ENCODE measurements at regions not wholly inside any gene's neighbourhood (a gene's known extent, or its start where the extent isn't known, plus 50 kb on each side); places are given as distances from the start of the nearest gene placed in this dataset.
"Not testable (repeated sequence)": the region's sequence is repeated elsewhere in the genome, so short reads cannot be mapped to it uniquely, and the experiment has no call there.

- intact Hi-C loops (cut with micrococcal nuclease), result no loop called here
- no peak for DNase-seq
- ATAC-seq, result no peak
Observed at GRCh38 chr4:188620608-188621007, 481.4 kb downstream of the TRIML1 start.

GRCh38 chr4:188623314-188623854, 484.1 kb downstream of the TRIML1 start:
- ATAC-seq, result no peak
- intact Hi-C loops (cut with micrococcal nuclease), result no loop called here
- no peak for DNase-seq

- ATAC-seq (no peak), DNase-seq (no peak)
- intact Hi-C loops (cut with micrococcal nuclease), result no loop called here
Observed at GRCh38 chr4:188624370-188624769, 485.1 kb downstream of the TRIML1 start.

- intact Hi-C loops (cut with micrococcal nuclease), result no loop called here
- ATAC-seq (no peak), DNase-seq (no peak)
Observed at GRCh38 chr4:188627892-188628291, 488.7 kb downstream of the TRIML1 start.

GRCh38 chr4:188639479-188640100, 500.3 kb downstream of the TRIML1 start:
- intact Hi-C loops (cut with micrococcal nuclease), result no loop called here
- DNase-seq, result no peak
- no peak for ATAC-seq

GRCh38 chr4:188647820-188648370, 508.7 kb downstream of the TRIML1 start:
- ATAC-seq, result no peak

GRCh38 chr4:188649635-188650034, 510.4 kb downstream of the TRIML1 start:
- ATAC-seq (no peak), DNase-seq (no peak)
- intact Hi-C loops (cut with micrococcal nuclease), result no loop called here

More at GRCh38 chr4:188647820-188648370, 508.7 kb downstream of the TRIML1 start:
- DNase-seq, result no peak
- intact Hi-C loops (cut with micrococcal nuclease), result no loop called here

GRCh38 chr4:188650516-188650915, 511.3 kb downstream of the TRIML1 start:
- intact Hi-C loops (cut with micrococcal nuclease), result no loop called here
- ATAC-seq (no peak), DNase-seq (no peak)

GRCh38 chr4:188657365-188657764, 518.1 kb downstream of the TRIML1 start:
- intact Hi-C loops (cut with micrococcal nuclease), result no loop called here
- ATAC-seq, result no peak

GRCh38 chr4:188658958-188659522, 519.8 kb downstream of the TRIML1 start:
- DNase-seq (no peak), ATAC-seq (no peak)
- intact Hi-C loops (cut with micrococcal nuclease), result no loop called here

More at GRCh38 chr4:188657365-188657764, 518.1 kb downstream of the TRIML1 start:
- DNase-seq, result no peak

GRCh38 chr4:188660796-188661195, 521.6 kb downstream of the TRIML1 start:
- DNase-seq, result no peak
- no peak for ATAC-seq
- intact Hi-C loops (cut with micrococcal nuclease), result no loop called here

- intact Hi-C loops (cut with micrococcal nuclease), result no loop called here
- ATAC-seq (no peak), DNase-seq (no peak)
Observed at GRCh38 chr4:188661502-188661901, 522.3 kb downstream of the TRIML1 start.

GRCh38 chr4:188663369-188663768, 524.1 kb downstream of the TRIML1 start:
- DNase-seq (no peak), ATAC-seq (no peak)
- intact Hi-C loops (cut with micrococcal nuclease), result no loop called here

GRCh38 chr4:188665491-188666457, 526.5 kb downstream of the TRIML1 start:
- ATAC-seq, result no peak
- intact Hi-C loops (cut with micrococcal nuclease), result no loop called here
- DNase-seq, result no peak

- DNase-seq; intact Hi-C loops (cut with micrococcal nuclease); ATAC-seq: not testable (repeated sequence)
Observed at GRCh38 chr4:188678691-188679090, 539.5 kb downstream of the TRIML1 start.

- DNase-seq (no peak), ATAC-seq (no peak)
- intact Hi-C loops (cut with micrococcal nuclease), result no loop called here
Observed at GRCh38 chr4:188680004-188680666, 540.9 kb downstream of the TRIML1 start.

GRCh38 chr4:188680667-188681063, 541.4 kb downstream of the TRIML1 start:
- no peak for ATAC-seq
- intact Hi-C loops (cut with micrococcal nuclease), result no loop called here
- no peak for DNase-seq

GRCh38 chr4:188682321-188682720, 543.1 kb downstream of the TRIML1 start:
- DNase-seq (no peak), ATAC-seq (no peak)
- intact Hi-C loops (cut with micrococcal nuclease), result no loop called here

- intact Hi-C loops (cut with micrococcal nuclease), result no loop called here
- ATAC-seq, result no peak
Observed at GRCh38 chr4:188683571-188683970, 544.3 kb downstream of the TRIML1 start.

More at GRCh38 chr4:188683571-188683970, 544.3 kb downstream of the TRIML1 start:
- DNase-seq, result no peak
